Adrenal gland (tissue), 9 donors: ENCODE measurements at regions not wholly inside any gene's neighbourhood (a gene's known extent, or its start where the extent isn't known, plus 50 kb on each side); places are given as distances from the start of the nearest gene placed in this dataset.
"Not testable (repeated sequence)": the region's sequence is repeated elsewhere in the genome, so short reads cannot be mapped to it uniquely, and the experiment has no call there.

Source experiments
- DNase-seq, 7 donors: peaks; one replicate each; pipeline ENCODE4 v3.0.0-alpha.2; 2019 to 2020
- H3K27ac ChIP-seq, 5 donors: fragments of 200-600 bp; sonication (generic) in 4 of 5; 1 replicate in 3 of 5; 2 replicates in 2 of 5; pipeline versions ENCODE4 v1.5.1 to v1.8.0; 2016 to 2020; ENCODE audit warnings: mild to moderate bottlenecking in 1 of 5
- H3K27me3 ChIP-seq: fragments of 200-600 bp; 2 replicates; pipeline ENCODE4 v1.8.0; 2021
- H3K36me3 ChIP-seq, 2 donors: fragments of 200-600 bp; replicated peaks in 1 of 2; 1 replicate in 1 of 2; 2 replicates in 1 of 2; pipeline versions ENCODE4 v1.5.1 to v1.8.0; 2018 to 2022
- H3K4me1 ChIP-seq, 2 donors: fragments of 200-600 bp; replicated peaks in 1 of 2; 1 replicate in 1 of 2; 2 replicates in 1 of 2; pipeline versions ENCODE4 v1.5.1 to v1.8.0; 2018 to 2021
- H3K4me3 ChIP-seq, 4 donors: fragments of 200-600 bp; sonication (generic) in 3 of 4; one replicate each; pipeline ENCODE4 v1.5.1; 2016 to 2018
- H3K9me3 ChIP-seq, 3 donors: fragments of 200-600 bp; sonication (generic) in 1 of 3; replicated peaks in 1 of 3; 1 replicate in 2 of 3; 2 replicates in 1 of 3; pipeline versions ENCODE4 v1.5.1 to v1.8.0; 2016 to 2021
- POLR2A ChIP-seq, 2 donors: fragments of 450-650 bp; IDR thresholded peaks; one replicate each; pipeline ENCODE4 v1.6.1; 2017; ENCODE audit warnings: antibody characterized with exemption in 2 of 2, mild to moderate bottlenecking in 2 of 2, moderate library complexity in 1 of 2
- WGBS, 4 donors: extraction: QIAGEN DNeasy Blood & Tissue Kit in 2 of 4; methylation state at CpG; one replicate each; pipeline versions ENCODE4 v1.1.5 to v1.1.7; 2013 to 2017; 5-methylcytosine and 5-hydroxymethylcytosine counted together
- intact Hi-C, 2 donors: fragments of 100-400 bp; cut with DNase I; formaldehyde crosslinking; loops; one replicate each; pipeline versions ENCODE4 v1.14.1 to v1.15.0; 2022 to 2023
- TF ChIP-seq, protein P1 (sequence below), 6 experiments: fragments of 450-650 bp in 4 of 6; fragments of 200-600 bp in 2 of 6; sonication (generic) in 1 of 6; IDR thresholded peaks; 1 replicate in 5 of 6; 2 replicates in 1 of 6; pipeline versions ENCODE4 v1.5.1 to v1.8.0; 2016 to 2021; ENCODE audit warnings: antibody characterized with exemption in 6 of 6, mild to moderate bottlenecking in 2 of 6, moderate library complexity in 1 of 6
- donor health status: healthy with polysubstance abuse.
- donor health status: Bipolar disorder and iron deficiency.
- donor health status: DM: yes; HTN: yes; CAD: no.
- donor health status: DM: no; HTN: no; CAD: no.
- donor health status: DM: no; HTN: no; CAD: no.

DNA sequence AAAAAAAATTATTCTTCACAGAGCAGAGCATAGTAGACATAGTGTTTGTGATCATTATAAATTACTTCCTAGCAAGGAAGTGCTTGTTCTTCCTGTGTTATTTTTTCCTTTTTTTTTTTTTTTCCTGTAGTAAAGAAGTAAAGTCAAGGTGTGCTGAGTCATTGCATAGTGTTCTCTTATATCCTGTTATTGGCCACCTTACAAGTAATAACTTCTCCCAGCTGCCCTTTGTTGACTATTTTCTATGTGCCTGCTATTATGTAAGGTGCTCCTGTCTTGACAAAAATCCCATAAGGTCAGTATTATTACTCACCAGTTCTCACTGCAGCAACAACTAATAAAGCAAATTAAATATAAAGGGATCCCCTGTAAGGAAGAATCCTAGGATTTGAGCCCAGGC lies 195.3 kb downstream of the GJA1 start:
- Histone ChIP-seq H3K27ac (no peak overlapping the region), H3K4me3 (no peak overlapping the region), H3K4me1 (peaks cover 0 to 6% of the 10 kb centered on the region in 2 donors), H3K27me3 (no peaks in the 10 kb centered on the region), H3K9me3 (peaks cover 0 to 7% (median 0%) of the 10 kb centered on the region in 3 donors), H3K36me3 (no peaks in the 10 kb centered on the region)
- intact Hi-C loops, result no loop called here
- TF ChIP-seq, protein P1, sequence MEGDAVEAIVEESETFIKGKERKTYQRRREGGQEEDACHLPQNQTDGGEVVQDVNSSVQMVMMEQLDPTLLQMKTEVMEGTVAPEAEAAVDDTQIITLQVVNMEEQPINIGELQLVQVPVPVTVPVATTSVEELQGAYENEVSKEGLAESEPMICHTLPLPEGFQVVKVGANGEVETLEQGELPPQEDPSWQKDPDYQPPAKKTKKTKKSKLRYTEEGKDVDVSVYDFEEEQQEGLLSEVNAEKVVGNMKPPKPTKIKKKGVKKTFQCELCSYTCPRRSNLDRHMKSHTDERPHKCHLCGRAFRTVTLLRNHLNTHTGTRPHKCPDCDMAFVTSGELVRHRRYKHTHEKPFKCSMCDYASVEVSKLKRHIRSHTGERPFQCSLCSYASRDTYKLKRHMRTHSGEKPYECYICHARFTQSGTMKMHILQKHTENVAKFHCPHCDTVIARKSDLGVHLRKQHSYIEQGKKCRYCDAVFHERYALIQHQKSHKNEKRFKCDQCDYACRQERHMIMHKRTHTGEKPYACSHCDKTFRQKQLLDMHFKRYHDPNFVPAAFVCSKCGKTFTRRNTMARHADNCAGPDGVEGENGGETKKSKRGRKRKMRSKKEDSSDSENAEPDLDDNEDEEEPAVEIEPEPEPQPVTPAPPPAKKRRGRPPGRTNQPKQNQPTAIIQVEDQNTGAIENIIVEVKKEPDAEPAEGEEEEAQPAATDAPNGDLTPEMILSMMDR (IDR thresholded peaks at IDR 0.05), result no peak
- no peak for TF ChIP-seq POLR2A (IDR thresholded peaks at IDR 0.05)
- DNase-seq, result no peak

DNA sequence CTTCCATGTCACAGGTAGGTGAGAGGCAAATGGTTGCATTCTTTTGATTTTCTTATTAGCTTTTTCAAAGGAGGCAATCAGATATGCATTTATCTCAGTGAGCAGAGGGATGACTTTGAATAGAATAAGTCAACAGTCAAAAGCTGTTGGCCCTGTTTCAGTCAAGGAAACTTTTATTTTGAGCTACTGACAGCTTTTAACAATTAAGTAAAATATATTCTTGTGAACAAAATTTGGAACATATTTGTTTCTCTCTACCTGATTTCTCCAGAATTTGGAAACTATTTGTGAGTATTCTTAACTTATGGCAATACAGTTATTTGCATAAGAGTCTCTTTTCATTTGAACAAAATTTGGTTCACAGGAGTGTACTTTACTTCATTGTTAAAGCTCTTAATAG lies 196.3 kb downstream of the GJA1 start:
- intact Hi-C loops, H3K36me3 ChIP-seq, DNase-seq, H3K27me3 ChIP-seq, H3K27ac ChIP-seq, H3K4me3 ChIP-seq, H3K4me1 ChIP-seq: not testable (repeated sequence)
- H3K9me3 ChIP-seq, result peaks cover 0 to 14% (median 0%) of the 10 kb centered on the region in 3 donors

DNA sequence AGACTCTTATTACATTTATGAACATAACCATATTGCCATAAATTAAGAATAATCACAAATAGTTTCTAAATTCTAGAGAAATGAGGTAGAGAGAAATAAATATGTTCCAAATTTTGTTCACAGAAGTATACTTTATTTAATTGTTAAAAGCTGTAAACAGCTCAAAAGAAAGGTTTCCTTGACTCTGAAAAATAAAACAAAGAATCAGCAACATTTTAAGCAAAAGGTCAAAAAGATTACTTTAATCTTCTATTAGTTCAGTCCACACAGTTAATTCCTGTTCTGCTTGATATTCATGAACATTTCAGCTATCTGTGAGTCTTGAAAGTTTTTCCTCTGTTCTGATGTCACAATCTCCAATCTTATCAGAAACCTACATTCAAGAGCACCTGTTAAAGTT lies 197.9 kb downstream of the GJA1 start:
- Histone ChIP-seq H3K9me3 (peaks cover 0 to 14% (median 0%) of the 10 kb centered on the region in 3 donors), H3K27ac (no peak overlapping the region), H3K36me3 (no peaks in the 10 kb centered on the region), H3K4me3 (no peak overlapping the region), H3K27me3 (no peaks in the 10 kb centered on the region), H3K4me1 (peaks cover 0 to 5% of the 10 kb centered on the region in 2 donors)
- DNase-seq, result no peak
- intact Hi-C loops, result no loop called here
- TF ChIP-seq POLR2A (IDR thresholded peaks at IDR 0.05), result no peak
- TF ChIP-seq, protein P1 (IDR thresholded peaks at IDR 0.05), result no peak

DNA sequence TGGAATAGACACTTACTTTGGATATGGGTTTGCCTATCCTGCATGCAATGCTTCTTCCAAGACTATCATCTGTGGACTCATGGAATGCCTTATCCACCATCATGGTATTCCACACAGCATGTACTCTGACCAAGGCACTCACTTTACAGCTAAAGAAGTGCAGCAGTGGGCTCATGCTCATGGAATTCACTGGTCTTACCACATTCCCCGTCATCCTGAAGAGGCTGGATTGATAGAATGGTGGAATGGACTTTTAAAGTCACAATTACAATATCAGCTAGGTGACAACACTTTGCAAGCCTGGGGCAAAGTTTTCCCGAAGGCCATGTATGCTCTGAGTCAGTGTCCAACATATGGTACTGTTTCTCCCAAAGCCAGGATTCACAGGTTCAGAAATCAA lies 199.1 kb downstream of the GJA1 start:
- H3K27me3 ChIP-seq, H3K4me3 ChIP-seq, H3K27ac ChIP-seq, DNase-seq, H3K4me1 ChIP-seq, intact Hi-C loops, H3K36me3 ChIP-seq: not testable (repeated sequence)
- H3K9me3 ChIP-seq, result peaks cover 0 to 14% (median 0%) of the 10 kb centered on the region in 3 donors
- WGBS, 4 donors, result 81 to 94% (median 88%) methylated on average over 2 of the region's 2 CpGs

DNA sequence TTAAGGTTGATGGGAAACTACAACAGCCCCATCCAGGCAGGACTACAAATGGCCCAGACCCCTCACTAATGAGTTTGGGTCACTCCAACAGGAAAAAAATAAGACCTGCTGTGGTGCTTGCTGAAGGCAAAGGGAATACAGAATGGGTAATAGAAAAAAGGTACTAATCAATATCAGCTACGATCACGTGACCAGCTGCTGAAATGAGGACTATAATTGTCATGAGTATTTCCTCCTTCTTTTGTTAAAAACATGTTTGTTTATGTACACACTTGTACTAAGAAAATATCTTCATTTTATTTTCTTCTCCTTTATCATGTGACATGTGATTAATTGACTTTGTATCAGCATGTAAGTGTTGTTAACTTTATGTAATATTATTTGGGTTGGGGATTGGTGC lies 199.9 kb downstream of the GJA1 start:
- TF ChIP-seq, protein P1 (IDR thresholded peaks at IDR 0.05), result no peak
- TF ChIP-seq POLR2A (IDR thresholded peaks at IDR 0.05), result no peak
- DNase-seq, result no peak
- Histone ChIP-seq H3K9me3 (peaks cover 0 to 14% (median 0%) of the 10 kb centered on the region in 3 donors), H3K4me3 (no peak overlapping the region), H3K4me1 (no peaks in the 10 kb centered on the region), H3K27ac (no peak overlapping the region), H3K36me3 (no peaks in the 10 kb centered on the region), H3K27me3 (no peaks in the 10 kb centered on the region)
- 92 to 100% (median 94%) methylated on average over 2 of the region's 2 CpGs for WGBS, 4 donors
- intact Hi-C loops, result no loop called here

DNA sequence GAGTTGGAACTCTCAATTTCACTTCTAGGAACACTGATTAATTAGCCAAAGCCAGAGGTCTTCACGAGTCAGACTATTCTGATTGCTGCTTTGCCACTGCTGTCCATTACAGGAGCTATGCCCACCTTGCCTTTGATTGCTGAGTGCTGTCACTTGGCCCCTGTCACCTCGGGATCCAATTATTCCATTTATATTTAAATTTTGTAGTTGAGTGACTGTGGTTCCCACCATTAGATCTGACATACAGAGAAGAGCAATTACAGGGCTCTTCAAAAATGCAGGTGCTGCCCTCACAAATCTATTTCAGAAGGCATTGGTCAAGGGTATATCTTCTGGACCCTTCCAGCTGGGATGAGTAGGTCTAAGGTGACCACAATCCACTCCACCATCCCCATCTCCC lies 200.8 kb downstream of the GJA1 start:
- 54 to 70% (median 62%) methylated on average over 2 of the region's 2 CpGs for WGBS, 4 donors
- DNase-seq, intact Hi-C loops, H3K36me3 ChIP-seq, H3K4me1 ChIP-seq, H3K27ac ChIP-seq, H3K27me3 ChIP-seq, H3K4me3 ChIP-seq: not testable (repeated sequence)
- H3K9me3 ChIP-seq, result peaks cover 0 to 14% (median 0%) of the 10 kb centered on the region in 3 donors
